HG03571 (cell line): ENCODE measurements at regions not wholly inside any gene's neighbourhood (a gene's known extent, or its start where the extent isn't known, plus 50 kb on each side); places are given as distances from the start of the nearest gene placed in this dataset.
"Not testable (repeated sequence)": the region's sequence is repeated elsewhere in the genome, so short reads cannot be mapped to it uniquely, and the experiment has no call there.

ENCODE experiments used
- ATAC-seq: cut with Tn5 transposase; IDR thresholded peaks from one replicate; pipeline ENCODE4 v1.9.1; 2021; ENCODE audit not compliant: unreplicated experiment

- ATAC-seq: no peak
Measured at GRCh38 chr10:130969700-130970099, 341.8 kb downstream of the TCERG1L start.

GRCh38 chr10:130970341-130971122 is 341.0 kb downstream of the TCERG1L start:
- ATAC-seq: no peak

GRCh38 chr10:130971123-130971435 is 340.4 kb downstream of the TCERG1L start:
- no peak for ATAC-seq

- ATAC-seq: no peak
Measured at GRCh38 chr10:130973127-130973839, 338.2 kb downstream of the TCERG1L start.

- ATAC-seq: no peak
Measured at GRCh38 chr10:130974166-130974565, 337.4 kb downstream of the TCERG1L start.

GRCh38 chr10:130975351-130975750 is 336.2 kb downstream of the TCERG1L start:
- ATAC-seq: not testable (repeated sequence)

GRCh38 chr10:130982802-130983201 is 328.7 kb downstream of the TCERG1L start:
- no peak for ATAC-seq

GRCh38 chr10:130983749-130984148 is 327.8 kb downstream of the TCERG1L start:
- ATAC-seq: no peak

GRCh38 chr10:130984686-130985085 is 326.8 kb downstream of the TCERG1L start:
- ATAC-seq: no peak

GRCh38 chr10:130985158-130985753 is 326.3 kb downstream of the TCERG1L start:
- ATAC-seq: no peak

GRCh38 chr10:130986846-130987245 is 324.7 kb downstream of the TCERG1L start:
- no peak for ATAC-seq

- ATAC-seq: no peak
Measured at GRCh38 chr10:130987401-130987800, 324.1 kb downstream of the TCERG1L start.

GRCh38 chr10:130989670-130990232 is 321.8 kb downstream of the TCERG1L start:
- no peak for ATAC-seq

GRCh38 chr10:130990486-130990885 is 321.0 kb downstream of the TCERG1L start:
- no peak for ATAC-seq

GRCh38 chr10:130992802-130993523 is 318.6 kb downstream of the TCERG1L start:
- no peak for ATAC-seq

GRCh38 chr10:130993612-130994011 is 317.9 kb downstream of the TCERG1L start:
- no peak for ATAC-seq

GRCh38 chr10:130994191-130994590 is 317.3 kb downstream of the TCERG1L start:
- ATAC-seq: no peak

GRCh38 chr10:130994845-130995244 is 316.7 kb downstream of the TCERG1L start:
- ATAC-seq: no peak

- no peak for ATAC-seq
Measured at GRCh38 chr10:130997267-130998045, 314.1 kb downstream of the TCERG1L start.

- no peak for ATAC-seq
Measured at GRCh38 chr10:130998046-130998435, 313.5 kb downstream of the TCERG1L start.
